ENCODE measurements at regions not wholly inside any gene's neighbourhood (a gene's known extent, or its start where the extent isn't known, plus 50 kb on each side); places are given as distances from the start of the nearest gene placed in this dataset.
"Not testable (repeated sequence)": the region's sequence is repeated elsewhere in the genome, so short reads cannot be mapped to it uniquely, and the experiment has no call there.

- no peak for DNase-seq
Observed at GRCh38 chr10:29879862-29880261, 179.5 kb downstream of the JCAD start.

GRCh38 chr10:29878492-29878891 is 180.9 kb downstream of the JCAD start:
- DNase-seq, result no peak

GRCh38 chr10:29877793-29878491 is 181.4 kb downstream of the JCAD start:
- DNase-seq, result no peak

GRCh38 chr10:29876008-29876555 is 183.3 kb downstream of the JCAD start:
- no peak for DNase-seq

- no peak for DNase-seq
Observed at GRCh38 chr10:29874606-29875269, 184.6 kb downstream of the JCAD start.

GRCh38 chr10:29873941-29874484 is 185.4 kb downstream of the JCAD start:
- no peak for DNase-seq

GRCh38 chr10:29870522-29871044 is 188.8 kb downstream of the JCAD start:
- no peak for DNase-seq

GRCh38 chr10:29869593-29869992 is 189.8 kb downstream of the JCAD start:
- no peak for DNase-seq

- no peak for DNase-seq
Observed at GRCh38 chr10:29866356-29866755, 193.0 kb downstream of the JCAD start.

- DNase-seq, result no peak
Observed at GRCh38 chr10:29865700-29866355, 193.6 kb downstream of the JCAD start.

GRCh38 chr10:29862923-29863614 is 196.3 kb downstream of the JCAD start:
- DNase-seq, result no peak

- DNase-seq, result no peak
Observed at GRCh38 chr10:29861811-29862505, 197.4 kb downstream of the JCAD start.

- DNase-seq, result not testable (repeated sequence)
Observed at GRCh38 chr10:29861231-29861630, 198.2 kb downstream of the JCAD start.

GRCh38 chr10:29860166-29860565 is 199.2 kb downstream of the JCAD start:
- no peak for DNase-seq

- DNase-seq, result no peak
Observed at GRCh38 chr10:29859521-29860130, 199.8 kb downstream of the JCAD start.

- no peak for DNase-seq
Observed at GRCh38 chr10:29858702-29859267, 200.6 kb downstream of the JCAD start.

GRCh38 chr10:29857843-29858701 is 201.3 kb downstream of the JCAD start:
- no peak for DNase-seq

- no peak for DNase-seq
Observed at GRCh38 chr10:29856295-29856694, 203.1 kb downstream of the JCAD start.

- DNase-seq, result no peak
Observed at GRCh38 chr10:29853913-29854312, 205.5 kb downstream of the JCAD start.

- no peak for DNase-seq
Observed at GRCh38 chr10:29851241-29851640, 208.1 kb downstream of the JCAD start.
